HG03469 (cell line): ENCODE measurements at regions not wholly inside any gene's neighbourhood (a gene's known extent, or its start where the extent isn't known, plus 50 kb on each side); places are given as distances from the start of the nearest gene placed in this dataset.

Source experiments
- ATAC-seq: cut with Tn5 transposase; IDR thresholded peaks from one replicate; pipeline ENCODE4 v1.9.1; 2021; ENCODE audit warnings: mild to moderate bottlenecking, moderate library complexity, moderate number of reproducible peaks; ENCODE audit not compliant: unreplicated experiment

- ATAC-seq = no peak
Measured at GRCh38 chr5:92599217-92599810, 981.7 kb downstream of the NR2F1-AS1 start.

DNA sequence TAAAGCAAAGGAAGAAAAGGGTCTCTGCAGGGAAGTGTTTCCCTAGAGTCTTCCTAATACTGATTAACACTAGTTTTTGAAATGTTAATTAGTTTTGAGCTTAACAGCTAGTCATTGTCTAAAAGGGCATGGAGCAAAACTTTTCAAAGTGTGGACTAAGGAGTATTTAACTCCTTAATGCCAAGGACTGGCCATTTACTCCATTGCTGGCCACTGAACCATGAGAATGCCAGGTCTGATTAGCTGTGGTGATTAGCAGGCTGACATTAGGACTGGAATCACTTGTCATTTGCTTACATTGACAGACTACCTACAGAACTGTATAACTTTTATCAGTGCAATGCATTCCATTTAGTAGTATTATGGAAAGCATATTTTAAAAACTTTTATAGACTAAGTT, 987.0 kb downstream of the NR2F1-AS1 start:
- no peak for ATAC-seq

DNA sequence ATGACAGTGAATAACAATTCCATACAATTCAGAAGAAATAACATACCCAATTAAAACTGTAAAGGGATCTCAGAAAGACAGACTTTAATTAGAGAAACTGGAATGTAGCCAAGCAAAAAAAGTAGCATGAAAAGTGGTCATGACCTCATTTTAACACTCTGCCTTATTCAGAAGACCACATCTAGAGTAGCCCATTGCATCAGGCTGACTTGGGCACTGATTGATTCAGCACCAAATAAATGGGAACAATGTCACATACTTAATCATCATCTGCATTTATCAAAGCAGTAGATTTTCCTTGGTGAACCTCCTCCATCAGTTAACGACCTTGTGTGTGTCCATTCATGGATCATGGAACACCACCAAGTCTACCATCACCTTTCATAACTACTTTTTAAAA, 992.1 kb downstream of the NR2F1-AS1 start:
- ATAC-seq = no peak

GRCh38 chr5:92581690-92582089, 999.3 kb downstream of the NR2F1-AS1 start:
- no peak for ATAC-seq

GRCh38 chr5:92581249-92581648, 999.8 kb downstream of the NR2F1-AS1 start:
- ATAC-seq = no peak

- no peak for ATAC-seq
Measured at GRCh38 chr5:92580814-92581213, 1000.2 kb downstream of the NR2F1-AS1 start.

DNA sequence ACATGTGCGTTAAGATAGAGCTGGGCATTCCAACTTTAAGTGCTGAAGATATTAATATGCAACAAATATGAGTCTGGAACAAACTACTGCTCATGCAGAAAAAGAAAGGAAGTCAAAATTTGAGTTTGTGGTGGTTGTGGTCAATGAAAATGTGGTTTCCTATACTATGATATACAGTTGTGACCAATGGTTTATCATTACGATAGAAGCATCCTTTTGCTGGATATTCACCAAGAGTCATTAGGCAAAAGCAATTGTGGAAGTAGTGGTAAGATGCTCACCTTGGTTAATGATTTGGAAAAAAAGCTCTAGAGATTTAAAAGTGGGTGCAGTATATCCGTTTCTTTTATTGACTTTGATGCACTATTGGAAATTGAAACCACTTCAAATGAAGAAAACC, 1007.0 kb downstream of the NR2F1-AS1 start:
- ATAC-seq = no peak

DNA sequence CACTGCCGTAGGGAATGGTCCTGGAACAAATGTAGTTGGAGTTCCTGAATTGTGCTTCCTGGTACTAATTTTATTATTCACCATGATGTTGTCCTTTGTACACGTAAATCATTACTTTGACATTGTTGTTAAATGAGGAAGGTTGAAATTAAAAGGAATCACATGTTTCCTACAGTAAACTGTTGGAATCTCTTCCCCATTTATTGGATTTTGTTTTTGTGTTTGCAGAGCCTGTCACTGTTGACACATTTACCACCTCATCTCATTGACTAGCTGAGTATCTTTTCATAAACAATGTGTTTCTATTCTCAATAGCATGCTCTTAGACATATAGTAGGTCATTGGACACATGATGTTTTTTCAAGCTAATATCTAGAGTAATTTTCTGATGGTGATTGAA, 1012.5 kb downstream of the NR2F1-AS1 start:
- ATAC-seq = no peak

- ATAC-seq = no peak
Measured at GRCh38 chr5:92567831-92568450, 1013.1 kb downstream of the NR2F1-AS1 start.

- no peak for ATAC-seq
Measured at GRCh38 chr5:92566113-92566786, 1014.8 kb downstream of the NR2F1-AS1 start.

DNA sequence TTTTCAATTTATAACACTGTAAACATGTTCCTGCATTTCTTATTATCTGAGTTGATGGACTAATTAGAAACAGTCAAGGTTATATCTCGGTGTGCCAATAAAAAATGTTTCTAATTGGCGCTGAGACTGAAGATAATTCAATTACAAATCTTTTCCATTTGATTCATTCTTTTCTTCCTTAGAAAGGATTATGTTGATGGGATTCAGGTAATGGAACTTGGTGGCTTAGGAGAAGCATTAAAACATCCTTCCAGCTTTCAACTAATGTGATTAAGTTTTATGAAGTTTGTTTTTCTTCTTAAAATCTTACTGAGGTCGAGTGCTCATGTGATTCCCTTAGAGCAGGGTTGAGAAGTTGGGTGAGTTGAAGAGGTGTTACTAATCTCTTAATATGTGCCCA, 1015.3 kb downstream of the NR2F1-AS1 start:
- no peak for ATAC-seq

DNA sequence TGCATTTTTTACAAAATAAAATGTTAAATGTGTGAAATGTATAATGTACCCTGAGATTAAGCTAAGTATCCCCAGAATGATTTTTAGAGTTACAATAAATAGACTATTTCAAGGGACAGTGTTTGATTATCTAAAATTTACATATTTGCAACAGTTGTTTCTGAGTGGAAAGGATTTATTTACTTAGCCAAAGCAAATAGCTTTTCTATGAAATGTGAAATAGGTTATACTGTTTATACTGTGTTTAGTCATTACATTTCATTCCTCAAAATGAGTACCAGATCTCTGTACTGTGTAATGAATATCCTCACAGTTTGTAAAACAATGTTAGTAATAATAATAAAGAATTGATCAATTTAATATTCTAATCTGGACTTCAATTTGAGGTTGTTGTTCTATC, 1019.0 kb downstream of the NR2F1-AS1 start:
- ATAC-seq = no peak

GRCh38 chr5:92561411-92561959, 1019.5 kb downstream of the NR2F1-AS1 start:
- no peak for ATAC-seq

GRCh38 chr5:92560698-92561401, 1020.2 kb downstream of the NR2F1-AS1 start:
- no peak for ATAC-seq

- no peak for ATAC-seq
Measured at GRCh38 chr5:92559781-92560180, 1021.2 kb downstream of the NR2F1-AS1 start.

DNA sequence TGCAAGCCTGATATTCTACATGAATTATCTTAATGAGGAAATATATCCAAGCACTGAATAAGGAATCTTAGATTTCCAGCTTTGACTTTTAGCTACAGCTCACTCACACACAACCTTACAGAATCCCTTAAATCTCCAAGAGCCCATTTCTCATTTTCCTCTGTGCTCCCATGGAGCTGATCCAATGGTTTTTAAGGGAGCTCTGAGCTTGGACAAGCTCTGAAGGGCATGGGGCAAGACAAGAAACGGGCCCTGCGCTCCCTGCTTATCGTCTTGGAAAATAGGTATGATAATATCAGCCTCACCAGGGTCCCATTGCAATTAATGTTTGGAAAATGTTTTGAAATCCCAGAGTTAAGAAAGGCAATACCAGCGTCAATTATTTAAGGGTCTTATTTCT, 1021.7 kb downstream of the NR2F1-AS1 start:
- ATAC-seq = no peak

DNA sequence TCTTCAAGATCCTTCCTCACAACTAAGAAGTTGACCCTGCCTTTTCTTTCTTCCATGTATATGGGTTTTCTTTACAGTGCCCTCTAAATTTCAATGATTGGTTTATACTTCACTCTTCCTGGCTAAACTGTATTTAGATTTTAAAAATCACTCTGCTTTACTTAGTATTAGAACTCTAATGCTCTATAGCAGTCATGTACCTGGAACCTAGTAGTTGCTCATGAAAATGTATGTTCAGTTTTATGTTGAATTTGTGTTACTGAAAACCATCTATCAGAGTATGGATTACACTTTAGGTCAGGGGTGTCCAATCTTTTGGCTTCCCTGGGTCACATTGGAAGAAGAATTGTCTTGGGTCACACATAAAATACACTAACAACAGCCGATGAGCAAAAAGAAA, 1024.3 kb downstream of the NR2F1-AS1 start:
- no peak for ATAC-seq

GRCh38 chr5:92554447-92555085, 1026.5 kb downstream of the NR2F1-AS1 start:
- no peak for ATAC-seq

- no peak for ATAC-seq
Measured at GRCh38 chr5:92553326-92553725, 1027.7 kb downstream of the NR2F1-AS1 start.

GRCh38 chr5:92552206-92553160, 1028.5 kb downstream of the NR2F1-AS1 start:
- no peak for ATAC-seq
